ENCODE measurements at regions not wholly inside any gene's neighbourhood (a gene's known extent, or its start where the extent isn't known, plus 50 kb on each side); places are given as distances from the start of the nearest gene placed in this dataset.

- H3K27me3 ChIP-seq, result no peaks in the 10 kb centered on the region
- H3K4me1 ChIP-seq, result no peaks in the 10 kb centered on the region
- intact Hi-C loops (cut with DNase I), result no loop called here
- no peak overlapping the region for H3K4me3 ChIP-seq
- H3K27ac ChIP-seq, result no peak overlapping the region
- TF ChIP-seq POLR2A (IDR thresholded peaks at IDR 0.05) (no peak), POLR2AphosphoS5 (IDR thresholded peaks at IDR 0.05; ENCODE audit: insufficient read depth in 1 of 2, low read depth in 1 of 2) (no peak), CTCF (IDR thresholded peaks at IDR 0.05) (no peak)
- no peak for DNase-seq (ENCODE audit: extremely low spot score in 2 of 2)
- no peaks in the 10 kb centered on the region for H3K9me3 ChIP-seq
- no peaks in the 10 kb centered on the region for H3K36me3 ChIP-seq
Measured at GRCh38 chr1:103905363-103905762, 155.7 kb downstream of the AMY1C start.

- no peak for TF ChIP-seq POLR2A (IDR thresholded peaks at IDR 0.05)
- TF ChIP-seq POLR2AphosphoS5 (IDR thresholded peaks at IDR 0.05; ENCODE audit: insufficient read depth in 1 of 2, low read depth in 1 of 2), result no peak
- TF ChIP-seq CTCF (IDR thresholded peaks at IDR 0.05), result no peak
- intact Hi-C loops (cut with DNase I), result no loop called here
- H3K4me1 ChIP-seq, result no peaks in the 10 kb centered on the region
- H3K9me3 ChIP-seq, result no peaks in the 10 kb centered on the region
- no peaks in the 10 kb centered on the region for H3K36me3 ChIP-seq
- no peaks in the 10 kb centered on the region for H3K27me3 ChIP-seq
- no peak overlapping the region for H3K27ac ChIP-seq
- DNase-seq (ENCODE audit: extremely low spot score in 2 of 2), result no peak
- no peak overlapping the region for H3K4me3 ChIP-seq
Measured at GRCh38 chr1:103911450-103911849, 161.8 kb downstream of the AMY1C start.

GRCh38 chr1:103917795-103918194 lies 168.1 kb downstream of the AMY1C start:
- intact Hi-C loops (cut with DNase I), result no loop called here
- no peaks in the 10 kb centered on the region for H3K4me1 ChIP-seq
- H3K27ac ChIP-seq, result no peak overlapping the region
- H3K36me3 ChIP-seq, result no peaks in the 10 kb centered on the region
- TF ChIP-seq POLR2AphosphoS5 (IDR thresholded peaks at IDR 0.05; ENCODE audit: insufficient read depth in 1 of 2, low read depth in 1 of 2), result no peak
- TF ChIP-seq POLR2A (IDR thresholded peaks at IDR 0.05), result no peak
- TF ChIP-seq CTCF (IDR thresholded peaks at IDR 0.05), result no peak
- H3K27me3 ChIP-seq, result no peaks in the 10 kb centered on the region
- H3K9me3 ChIP-seq, result no peaks in the 10 kb centered on the region
- no peak for DNase-seq (ENCODE audit: extremely low spot score in 2 of 2)
- H3K4me3 ChIP-seq, result no peak overlapping the region

- no peak overlapping the region for H3K27ac ChIP-seq
- no peaks in the 10 kb centered on the region for H3K4me1 ChIP-seq
- no peak overlapping the region for H3K4me3 ChIP-seq
- intact Hi-C loops (cut with DNase I), result no loop called here
- DNase-seq (ENCODE audit: extremely low spot score in 2 of 2), result no peak
- no peaks in the 10 kb centered on the region for H3K36me3 ChIP-seq
- no peaks in the 10 kb centered on the region for H3K9me3 ChIP-seq
- no peaks in the 10 kb centered on the region for H3K27me3 ChIP-seq
- TF ChIP-seq POLR2A (IDR thresholded peaks at IDR 0.05), result no peak
- no peak for TF ChIP-seq CTCF (IDR thresholded peaks at IDR 0.05)
- TF ChIP-seq POLR2AphosphoS5 (IDR thresholded peaks at IDR 0.05; ENCODE audit: insufficient read depth in 1 of 2, low read depth in 1 of 2), result no peak
Measured at GRCh38 chr1:103931891-103932290, 182.2 kb downstream of the AMY1C start.

GRCh38 chr1:103937763-103938357 lies 188.2 kb downstream of the AMY1C start:
- Histone ChIP-seq H3K36me3 (no peaks in the 10 kb centered on the region), H3K9me3 (no peaks in the 10 kb centered on the region), H3K27me3 (no peaks in the 10 kb centered on the region), H3K27ac (no peak overlapping the region), H3K4me3 (no peak overlapping the region), H3K4me1 (no peaks in the 10 kb centered on the region)
- TF ChIP-seq POLR2AphosphoS5 (IDR thresholded peaks at IDR 0.05; ENCODE audit: insufficient read depth in 1 of 2, low read depth in 1 of 2) (no peak), CTCF (IDR thresholded peaks at IDR 0.05) (no peak), POLR2A (IDR thresholded peaks at IDR 0.05) (no peak)
- intact Hi-C loops (cut with DNase I), result no loop called here
- no peak for DNase-seq (ENCODE audit: extremely low spot score in 2 of 2)
